Fibroblast of pulmonary artery (primary cell): ENCODE measurements at regions not wholly inside any gene's neighbourhood (a gene's known extent, or its start where the extent isn't known, plus 50 kb on each side); places are given as distances from the start of the nearest gene placed in this dataset.

Experiments
- DNase-seq: peaks from one replicate; pipeline ENCODE4 v3.0.0-alpha.2; 2010; ENCODE audit warnings: low read depth
- H3K4me3 ChIP-seq: replicated peaks from 2 replicates; pipeline ENCODE4 v1.5.1; 2011; ENCODE audit warnings: low read depth, mild to moderate bottlenecking, control low read depth, low read length, moderate library complexity
- TF ChIP-seq, protein P1 (sequence below): IDR thresholded peaks from 2 replicates; pipeline ENCODE4 v1.5.1; 2011; ENCODE audit warnings: mild to moderate bottlenecking, control low read depth, low read length, inconsistent platforms; ENCODE audit errors: missing control alignments

DNA sequence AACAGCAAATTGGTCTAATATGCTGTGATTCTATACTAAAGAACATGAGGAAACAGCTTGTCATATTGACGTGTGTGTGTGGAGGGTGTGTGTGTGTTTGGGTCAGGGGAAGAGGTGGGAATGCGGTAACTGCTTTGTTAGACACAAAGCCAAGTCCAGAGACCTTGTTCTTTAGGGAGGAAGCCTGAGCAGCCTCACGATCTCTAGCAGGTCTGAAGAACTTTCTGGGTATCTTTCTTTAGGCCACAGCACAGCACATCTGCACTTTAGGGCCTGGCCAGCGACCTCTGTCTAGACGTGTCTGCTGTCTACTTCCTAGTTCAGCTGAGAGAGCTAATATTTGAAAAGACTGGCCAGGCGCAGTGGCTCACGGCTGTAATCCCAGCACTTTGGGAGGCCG lies 220.0 kb upstream of the TPRG1 start:
- no peak overlapping the region for H3K4me3 ChIP-seq
- no peak for DNase-seq
- TF ChIP-seq, protein P1, sequence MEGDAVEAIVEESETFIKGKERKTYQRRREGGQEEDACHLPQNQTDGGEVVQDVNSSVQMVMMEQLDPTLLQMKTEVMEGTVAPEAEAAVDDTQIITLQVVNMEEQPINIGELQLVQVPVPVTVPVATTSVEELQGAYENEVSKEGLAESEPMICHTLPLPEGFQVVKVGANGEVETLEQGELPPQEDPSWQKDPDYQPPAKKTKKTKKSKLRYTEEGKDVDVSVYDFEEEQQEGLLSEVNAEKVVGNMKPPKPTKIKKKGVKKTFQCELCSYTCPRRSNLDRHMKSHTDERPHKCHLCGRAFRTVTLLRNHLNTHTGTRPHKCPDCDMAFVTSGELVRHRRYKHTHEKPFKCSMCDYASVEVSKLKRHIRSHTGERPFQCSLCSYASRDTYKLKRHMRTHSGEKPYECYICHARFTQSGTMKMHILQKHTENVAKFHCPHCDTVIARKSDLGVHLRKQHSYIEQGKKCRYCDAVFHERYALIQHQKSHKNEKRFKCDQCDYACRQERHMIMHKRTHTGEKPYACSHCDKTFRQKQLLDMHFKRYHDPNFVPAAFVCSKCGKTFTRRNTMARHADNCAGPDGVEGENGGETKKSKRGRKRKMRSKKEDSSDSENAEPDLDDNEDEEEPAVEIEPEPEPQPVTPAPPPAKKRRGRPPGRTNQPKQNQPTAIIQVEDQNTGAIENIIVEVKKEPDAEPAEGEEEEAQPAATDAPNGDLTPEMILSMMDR, result no peak

DNA sequence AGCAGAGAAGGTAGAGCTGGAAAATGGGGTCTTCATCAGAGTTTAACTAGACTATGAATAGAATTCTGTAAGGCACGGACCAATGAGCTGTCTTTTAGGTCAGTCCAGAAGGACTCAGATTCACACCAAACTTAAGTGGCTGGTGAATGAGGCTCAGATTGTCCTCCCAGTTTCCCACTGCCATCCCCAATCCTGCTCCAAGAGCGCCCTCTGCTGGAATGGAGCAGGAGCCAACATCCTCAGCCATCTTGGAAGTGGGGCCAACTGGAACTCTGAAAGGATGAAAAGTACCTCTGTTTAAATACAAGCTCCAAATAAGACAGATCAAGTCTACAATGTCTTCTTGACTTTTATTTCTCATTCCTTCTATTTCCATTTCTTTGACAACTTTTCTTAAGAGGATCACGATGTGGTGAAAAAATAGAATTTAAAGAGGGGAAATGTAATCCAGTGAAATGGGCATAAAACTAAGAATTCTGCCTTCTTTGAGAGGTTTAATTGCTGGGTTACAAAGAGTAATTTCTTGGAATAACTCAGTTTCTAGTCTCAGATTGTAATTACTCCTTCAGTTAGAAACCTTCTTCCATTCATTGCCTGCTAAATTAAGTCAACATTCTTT lies 217.1 kb upstream of the TPRG1 start:
- TF ChIP-seq, protein P1, result peak; percentile 97
- no peak overlapping the region for H3K4me3 ChIP-seq
- DNase-seq, result peak; percentile 95

DNA sequence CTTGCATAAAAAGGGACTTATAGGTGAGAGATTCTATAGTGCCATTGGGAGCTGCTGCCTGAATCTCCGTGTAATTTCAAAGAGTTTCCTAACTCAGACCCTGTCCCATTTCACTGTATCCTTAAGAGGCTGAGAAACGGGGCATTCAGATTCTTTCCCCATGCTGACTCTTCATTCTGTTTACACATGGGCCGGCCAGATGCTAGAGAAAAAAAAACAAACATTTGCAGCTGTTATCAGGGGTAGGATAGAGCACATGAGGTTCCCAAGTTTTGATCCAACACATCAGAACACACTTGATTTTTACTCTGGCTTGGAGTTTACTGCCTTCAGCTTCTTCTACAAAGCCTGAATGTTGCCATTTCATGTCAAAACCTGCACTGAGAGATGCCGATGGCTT lies 215.9 kb upstream of the TPRG1 start:
- H3K4me3 ChIP-seq, result no peak overlapping the region
- DNase-seq, result no peak
- TF ChIP-seq, protein P1, result no peak

DNA sequence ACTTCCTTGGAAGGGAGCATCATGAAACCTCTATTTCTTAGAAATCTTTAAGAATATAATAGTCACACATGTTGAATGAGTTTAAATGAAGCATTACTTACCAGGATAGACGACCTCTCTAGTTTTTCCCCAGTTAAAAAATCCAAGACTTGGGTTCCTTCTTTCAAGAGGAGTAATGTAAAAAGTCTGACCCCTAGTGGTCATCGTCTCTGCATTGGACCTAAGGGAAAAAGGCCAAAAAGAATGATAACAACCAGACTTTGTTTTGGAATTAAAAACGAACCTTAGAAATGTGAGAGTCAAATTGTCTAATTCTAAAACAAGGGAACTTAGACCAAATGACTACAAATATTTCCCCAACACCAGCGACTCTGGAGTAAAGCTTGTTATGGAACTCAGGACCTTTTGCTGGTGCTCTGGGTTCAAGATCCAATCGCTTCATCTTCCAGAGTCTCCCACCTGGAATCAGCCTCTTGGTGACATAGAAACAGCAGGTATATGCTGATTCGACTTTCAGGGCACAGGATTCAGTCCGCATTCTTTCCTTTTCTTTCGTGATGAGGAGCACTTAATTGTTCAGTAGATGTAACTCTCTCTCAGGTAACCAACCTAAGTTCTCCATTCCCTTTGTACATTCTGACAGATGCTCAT lies 214.8 kb upstream of the TPRG1 start:
- TF ChIP-seq, protein P1, result peak; percentile 80
- peak; percentile 83 for DNase-seq
- no peak overlapping the region for H3K4me3 ChIP-seq

DNA sequence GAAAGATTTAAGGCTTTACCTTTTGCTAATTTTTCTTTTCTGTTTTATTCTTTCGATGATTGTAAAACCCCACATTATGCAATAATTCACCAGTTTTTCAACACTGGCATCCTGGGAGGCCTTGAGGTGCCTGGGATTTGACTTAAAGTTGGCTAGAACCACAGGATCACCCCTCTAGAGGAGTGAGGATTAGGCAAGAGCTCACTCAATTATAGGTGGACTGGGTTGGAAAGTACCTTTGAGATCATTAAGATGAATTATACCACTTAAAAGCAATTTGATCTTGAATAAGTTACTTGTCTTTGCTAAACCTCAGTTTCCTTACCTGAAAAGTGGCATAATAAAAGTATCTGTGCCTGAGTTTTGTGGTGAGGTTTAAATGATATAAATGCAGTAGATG lies 212.8 kb upstream of the TPRG1 start:
- H3K4me3 ChIP-seq, result no peak overlapping the region
- TF ChIP-seq, protein P1, result no peak
- no peak for DNase-seq

DNA sequence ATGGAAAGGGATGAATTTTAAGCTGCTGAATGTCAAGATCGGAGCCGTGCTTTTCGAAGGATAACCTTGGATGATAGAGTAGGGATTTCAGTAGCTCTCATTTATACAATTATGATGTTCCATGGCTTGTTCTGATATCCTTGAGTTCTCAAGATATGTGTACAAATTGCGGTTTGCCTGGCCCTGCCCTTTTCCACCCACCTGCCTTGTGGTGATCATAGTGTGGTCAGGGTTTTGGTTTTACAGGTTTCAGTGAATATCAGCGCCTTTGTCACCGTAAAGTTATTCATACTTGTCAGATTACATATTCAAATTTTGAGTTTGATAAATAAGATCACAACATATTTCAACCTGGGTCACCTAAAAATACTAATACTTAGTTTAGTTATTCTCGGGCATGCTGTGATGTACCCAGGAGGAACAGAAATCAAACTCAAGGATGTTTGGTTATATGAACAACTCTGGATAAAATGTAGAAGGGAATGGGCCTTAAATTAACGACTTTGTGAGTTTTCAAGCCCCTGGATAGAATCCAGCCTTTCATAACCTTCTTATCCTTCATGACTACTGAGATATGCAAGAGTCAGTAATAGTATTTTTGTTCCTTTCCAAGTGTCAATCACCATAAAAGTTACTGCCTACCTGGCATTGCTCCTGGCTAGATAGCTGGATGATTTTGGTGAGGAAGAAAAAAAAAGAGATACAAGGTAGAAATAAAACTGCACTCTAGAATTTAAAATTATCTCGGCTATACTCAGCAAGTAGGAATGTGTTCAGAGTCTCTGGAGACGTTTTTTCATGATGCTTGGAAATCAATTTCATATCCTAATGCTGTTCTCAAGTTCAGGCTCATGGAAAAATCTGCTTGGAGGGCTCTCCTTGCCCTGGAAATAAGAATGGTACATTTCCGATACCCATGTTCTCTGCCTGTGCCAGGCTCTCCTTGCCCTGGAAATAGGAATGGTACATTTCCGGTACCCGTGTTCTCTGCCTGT lies 209.2 kb upstream of the TPRG1 start:
- H3K4me3 ChIP-seq, result no peak overlapping the region
- TF ChIP-seq, protein P1, result no peak
- no peak for DNase-seq
